ENCODE measurements at regions not wholly inside any gene's neighbourhood (a gene's known extent, or its start where the extent isn't known, plus 50 kb on each side); places are given as distances from the start of the nearest gene placed in this dataset.

DNA sequence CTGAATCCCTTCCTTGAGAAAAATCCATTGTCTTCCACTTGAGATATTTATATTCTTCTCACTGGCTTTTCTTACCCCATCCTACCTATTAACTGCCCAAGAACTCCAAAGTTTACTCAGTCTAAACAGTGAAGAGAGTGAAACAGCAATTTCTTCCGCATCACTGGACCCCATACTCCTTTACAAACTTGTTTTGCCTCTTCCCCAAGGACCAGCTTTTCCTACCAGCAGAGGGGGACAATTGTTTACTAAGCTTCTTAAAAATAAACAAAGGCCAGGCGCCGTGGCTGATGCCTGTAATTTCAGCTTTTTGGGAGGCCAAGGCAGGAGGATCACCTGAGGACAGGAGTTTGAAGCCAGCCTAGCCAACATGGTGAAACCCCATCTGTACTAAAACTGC is 52.0 kb downstream of the LRATD1 start:
- Histone ChIP-seq H3K9me3 (ENCODE audit: control insufficient read depth, low read length) (no peaks in the 10 kb centered on the region), H4K8ac (ENCODE audit: low read length) (no peak overlapping the region), H2BK120ac (ENCODE audit: low read depth, low read length) (no peak overlapping the region), H2BK5ac (ENCODE audit: low read depth, low read length, poor library complexity, severe bottlenecking) (no peak overlapping the region), H3K79me1 (replicated peaks; ENCODE audit: low read length, poor library complexity, severe bottlenecking) (no peaks in the 10 kb centered on the region), H3K23ac (ENCODE audit: low read length in 2 of 2) (no peak overlapping the region), H3K18ac (ENCODE audit: low read depth in 1 of 2, low read length in 2 of 2) (no peak overlapping the region), H2BK15ac (ENCODE audit: low read depth, poor library complexity, severe bottlenecking) (no peak overlapping the region), H4K91ac (ENCODE audit: low read length) (no peak overlapping the region), H2AFZ (ENCODE audit: low read depth, low read length) (no peak overlapping the region), H3K4ac (ENCODE audit: low read depth in 1 of 2, low read length in 2 of 2) (no peak overlapping the region), H2BK12ac (ENCODE audit: low read length in 2 of 2) (no peak overlapping the region), H3K27ac (ENCODE audit: low read length, poor library complexity, severe bottlenecking) (no peak overlapping the region), H3K4me1 (ENCODE audit: control insufficient read depth, insufficient read depth, low read depth, low read length) (no peaks in the 10 kb centered on the region), H3K36me3 (ENCODE audit: control insufficient read depth in 1 of 2, insufficient read depth in 2 of 2, low read depth in 1 of 2, low read length in 2 of 2) (no peaks in the 10 kb centered on the region), H3K27me3 (ENCODE audit: control insufficient read depth in 1 of 2, insufficient read depth in 1 of 2, low read length in 2 of 2) (no peaks in the 10 kb centered on the region), H3K4me2 (ENCODE audit: low read length, poor library complexity, severe bottlenecking) (no peak overlapping the region), H3K9ac (ENCODE audit: low read length) (no peak overlapping the region), H2AK5ac (ENCODE audit: low read length, severe bottlenecking) (no peak overlapping the region), H3K14ac (ENCODE audit: low read length in 2 of 2) (no peak overlapping the region), H3K4me3 (ENCODE audit: insufficient read depth in 1 of 2, low read depth in 1 of 2, low read length in 2 of 2) (no peak overlapping the region)
- no peak for DNase-seq
- WGBS = 57% methylated on average over 3 of the region's 3 CpGs

DNA sequence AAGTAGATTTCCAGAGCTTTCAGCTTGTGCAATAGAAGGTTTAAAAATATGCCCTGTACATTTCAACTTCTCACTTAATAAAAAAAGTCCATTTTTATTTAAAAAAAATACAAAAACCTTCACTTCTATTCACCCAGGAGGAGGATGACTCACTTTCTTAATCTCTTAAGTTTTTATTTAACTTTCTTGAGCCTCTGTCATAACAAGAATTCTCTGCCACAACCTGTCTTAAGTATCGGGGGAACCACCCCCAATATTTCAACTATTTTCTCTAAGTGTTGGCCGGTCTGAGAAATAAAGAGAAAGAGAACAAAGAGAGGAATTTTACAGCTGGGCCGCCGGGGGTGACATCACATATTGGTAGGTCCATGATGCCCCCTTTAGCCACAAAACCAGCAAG is 58.4 kb downstream of the LRATD1 start:
- Histone ChIP-seq H3K27me3 (ENCODE audit: control insufficient read depth in 1 of 2, insufficient read depth in 1 of 2, low read length in 2 of 2) (no peaks in the 10 kb centered on the region), H2BK5ac (ENCODE audit: low read depth, low read length, poor library complexity, severe bottlenecking) (no peak overlapping the region), H3K79me1 (replicated peaks; ENCODE audit: low read length, poor library complexity, severe bottlenecking) (no peaks in the 10 kb centered on the region), H3K4me3 (ENCODE audit: insufficient read depth in 1 of 2, low read depth in 1 of 2, low read length in 2 of 2) (no peak overlapping the region), H3K4ac (ENCODE audit: low read depth in 1 of 2, low read length in 2 of 2) (no peak overlapping the region), H3K14ac (ENCODE audit: low read length in 2 of 2) (no peak overlapping the region), H4K8ac (ENCODE audit: low read length) (no peak overlapping the region), H3K18ac (ENCODE audit: low read depth in 1 of 2, low read length in 2 of 2) (no peak overlapping the region), H2BK12ac (ENCODE audit: low read length in 2 of 2) (no peak overlapping the region), H3K4me1 (ENCODE audit: control insufficient read depth, insufficient read depth, low read depth, low read length) (no peaks in the 10 kb centered on the region), H3K9me3 (ENCODE audit: control insufficient read depth, low read length) (peaks cover 3% of the 10 kb centered on the region), H2AK5ac (ENCODE audit: low read length, severe bottlenecking) (no peak overlapping the region), H4K91ac (ENCODE audit: low read length) (no peak overlapping the region), H2AFZ (ENCODE audit: low read depth, low read length) (no peak overlapping the region), H2BK120ac (ENCODE audit: low read depth, low read length) (no peak overlapping the region), H3K23ac (ENCODE audit: low read length in 2 of 2) (no peak overlapping the region), H3K9ac (ENCODE audit: low read length) (no peak overlapping the region), H3K36me3 (ENCODE audit: control insufficient read depth in 1 of 2, insufficient read depth in 2 of 2, low read depth in 1 of 2, low read length in 2 of 2) (no peaks in the 10 kb centered on the region), H2BK15ac (ENCODE audit: low read depth, poor library complexity, severe bottlenecking) (no peak overlapping the region), H3K27ac (ENCODE audit: low read length, poor library complexity, severe bottlenecking) (no peak overlapping the region), H3K4me2 (ENCODE audit: low read length, poor library complexity, severe bottlenecking) (no peak overlapping the region)
- WGBS = 81% methylated on average over 3 of the region's 4 CpGs
- no peak for DNase-seq

DNA sequence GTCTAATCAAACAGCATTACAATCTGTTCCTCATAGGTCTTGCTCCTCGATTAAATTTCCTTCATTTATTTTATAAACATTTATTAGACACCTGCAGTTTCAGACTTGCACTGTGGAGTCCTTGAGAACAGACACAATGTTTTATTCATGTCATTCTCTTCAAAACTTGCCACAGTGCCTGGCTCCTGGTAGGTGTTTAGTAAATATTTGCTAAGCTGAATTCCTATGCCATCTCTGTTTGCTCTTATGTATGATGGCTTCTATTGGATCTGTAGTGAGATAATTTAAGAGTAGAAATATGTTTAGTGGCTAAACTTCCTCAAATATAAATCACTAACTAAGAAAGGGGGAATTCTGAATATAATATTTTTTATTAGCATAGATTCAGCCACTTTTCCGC is 61.4 kb downstream of the LRATD1 start:
- H2AK5ac ChIP-seq (ENCODE audit: low read length, severe bottlenecking) = no peak overlapping the region
- no peak overlapping the region for H4K8ac ChIP-seq (ENCODE audit: low read length)
- no peak overlapping the region for H3K4ac ChIP-seq (ENCODE audit: low read depth in 1 of 2, low read length in 2 of 2)
- no peak overlapping the region for H3K23ac ChIP-seq (ENCODE audit: low read length in 2 of 2)
- no peaks in the 10 kb centered on the region for H3K36me3 ChIP-seq (ENCODE audit: control insufficient read depth in 1 of 2, insufficient read depth in 2 of 2, low read depth in 1 of 2, low read length in 2 of 2)
- H3K9ac ChIP-seq (ENCODE audit: low read length) = no peak overlapping the region
- H3K27ac ChIP-seq (ENCODE audit: low read length, poor library complexity, severe bottlenecking) = no peak overlapping the region
- no peak overlapping the region for H3K14ac ChIP-seq (ENCODE audit: low read length in 2 of 2)
- 23% methylated on average over 1 of the region's 2 CpGs for WGBS
- no peak for DNase-seq
- H2BK12ac ChIP-seq (ENCODE audit: low read length in 2 of 2) = no peak overlapping the region
- no peaks in the 10 kb centered on the region for H3K79me1 ChIP-seq (replicated peaks; ENCODE audit: low read length, poor library complexity, severe bottlenecking)
- no peaks in the 10 kb centered on the region for H3K4me1 ChIP-seq (ENCODE audit: control insufficient read depth, insufficient read depth, low read depth, low read length)
- no peak overlapping the region for H2BK5ac ChIP-seq (ENCODE audit: low read depth, low read length, poor library complexity, severe bottlenecking)
- H3K18ac ChIP-seq (ENCODE audit: low read depth in 1 of 2, low read length in 2 of 2) = no peak overlapping the region
- H3K9me3 ChIP-seq (ENCODE audit: control insufficient read depth, low read length) = peaks cover 3% of the 10 kb centered on the region
- no peaks in the 10 kb centered on the region for H3K27me3 ChIP-seq (ENCODE audit: control insufficient read depth in 1 of 2, insufficient read depth in 1 of 2, low read length in 2 of 2)
- H3K4me3 ChIP-seq (ENCODE audit: insufficient read depth in 1 of 2, low read depth in 1 of 2, low read length in 2 of 2) = no peak overlapping the region
- no peak overlapping the region for H2BK120ac ChIP-seq (ENCODE audit: low read depth, low read length)
- H2BK15ac ChIP-seq (ENCODE audit: low read depth, poor library complexity, severe bottlenecking) = no peak overlapping the region
- H2AFZ ChIP-seq (ENCODE audit: low read depth, low read length) = no peak overlapping the region
- H4K91ac ChIP-seq (ENCODE audit: low read length) = no peak overlapping the region
- no peak overlapping the region for H3K4me2 ChIP-seq (ENCODE audit: low read length, poor library complexity, severe bottlenecking)

DNA sequence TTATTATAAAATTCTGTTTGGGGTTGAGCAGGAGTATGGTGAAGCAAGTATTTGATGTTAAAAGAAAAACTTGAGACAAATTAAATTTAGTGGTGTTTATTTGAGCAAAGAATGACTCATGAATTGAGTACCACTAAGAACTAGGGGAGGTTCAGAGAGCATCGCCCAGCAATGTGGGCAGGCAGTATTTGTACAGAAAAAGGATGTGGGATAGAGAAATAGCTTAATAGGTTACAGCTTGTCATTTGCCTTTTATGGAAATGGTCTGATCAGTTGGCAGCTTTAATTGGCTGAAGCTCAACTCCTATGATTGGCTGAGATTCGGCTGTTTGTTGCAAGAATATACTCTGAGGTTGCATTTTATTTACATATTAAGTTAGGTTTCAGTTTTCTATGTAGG is 68.2 kb downstream of the LRATD1 start:
- Histone ChIP-seq H2AK5ac (ENCODE audit: low read length, severe bottlenecking) (no peak overlapping the region), H3K27me3 (ENCODE audit: control insufficient read depth in 1 of 2, insufficient read depth in 1 of 2, low read length in 2 of 2) (no peaks in the 10 kb centered on the region)

More for the DNA sequence above, 68.2 kb downstream of the LRATD1 start:
- no peak overlapping the region for H3K18ac ChIP-seq (ENCODE audit: low read depth in 1 of 2, low read length in 2 of 2)
- H2BK120ac ChIP-seq (ENCODE audit: low read depth, low read length) = no peak overlapping the region
- H3K4me2 ChIP-seq (ENCODE audit: low read length, poor library complexity, severe bottlenecking) = no peak overlapping the region
- no peak overlapping the region for H2AFZ ChIP-seq (ENCODE audit: low read depth, low read length)
- H3K9ac ChIP-seq (ENCODE audit: low read length) = no peak overlapping the region
- no peak overlapping the region for H2BK12ac ChIP-seq (ENCODE audit: low read length in 2 of 2)
- no peaks in the 10 kb centered on the region for H3K9me3 ChIP-seq (ENCODE audit: control insufficient read depth, low read length)
- no peak overlapping the region for H4K8ac ChIP-seq (ENCODE audit: low read length)
- H3K14ac ChIP-seq (ENCODE audit: low read length in 2 of 2) = no peak overlapping the region
- no peaks in the 10 kb centered on the region for H3K79me1 ChIP-seq (replicated peaks; ENCODE audit: low read length, poor library complexity, severe bottlenecking)
- no peak overlapping the region for H3K4me3 ChIP-seq (ENCODE audit: insufficient read depth in 1 of 2, low read depth in 1 of 2, low read length in 2 of 2)
- 73% methylated on average over 2 of the region's 2 CpGs for WGBS
- H3K36me3 ChIP-seq (ENCODE audit: control insufficient read depth in 1 of 2, insufficient read depth in 2 of 2, low read depth in 1 of 2, low read length in 2 of 2) = no peaks in the 10 kb centered on the region
- no peak overlapping the region for H2BK15ac ChIP-seq (ENCODE audit: low read depth, poor library complexity, severe bottlenecking)
- H3K4me1 ChIP-seq (ENCODE audit: control insufficient read depth, insufficient read depth, low read depth, low read length) = no peaks in the 10 kb centered on the region
- no peak overlapping the region for H3K27ac ChIP-seq (ENCODE audit: low read length, poor library complexity, severe bottlenecking)
- no peak overlapping the region for H2BK5ac ChIP-seq (ENCODE audit: low read depth, low read length, poor library complexity, severe bottlenecking)
- no peak overlapping the region for H3K4ac ChIP-seq (ENCODE audit: low read depth in 1 of 2, low read length in 2 of 2)
- peak; percentile 1 for DNase-seq
- H4K91ac ChIP-seq (ENCODE audit: low read length) = no peak overlapping the region
- no peak overlapping the region for H3K23ac ChIP-seq (ENCODE audit: low read length in 2 of 2)

Data from mesenchymal stem cell (in vitro differentiated cells and primary cell).